ENCODE measurements at regions not wholly inside any gene's neighbourhood (a gene's known extent, or its start where the extent isn't known, plus 50 kb on each side); places are given as distances from the start of the nearest gene placed in this dataset.

GRCh38 chr2:239499726-239500573, 99.1 kb upstream of the HDAC4 start:
- DNase-seq, result no peak

GRCh38 chr2:239498981-239499634, 98.3 kb upstream of the HDAC4 start:
- DNase-seq, result no peak

- DNase-seq, result no peak
Observed at GRCh38 chr2:239498576-239498975, 97.8 kb upstream of the HDAC4 start.

GRCh38 chr2:239496700-239497099, 95.9 kb upstream of the HDAC4 start:
- DNase-seq, result no peak

- no peak for DNase-seq
Observed at GRCh38 chr2:239495791-239496233, 95.0 kb upstream of the HDAC4 start.

- no peak for DNase-seq
Observed at GRCh38 chr2:239495175-239495574, 94.4 kb upstream of the HDAC4 start.

- no peak for DNase-seq
Observed at GRCh38 chr2:239494578-239494977, 93.8 kb upstream of the HDAC4 start.

GRCh38 chr2:239489481-239489880, 88.7 kb upstream of the HDAC4 start:
- no peak for DNase-seq

GRCh38 chr2:239488125-239488524, 87.3 kb upstream of the HDAC4 start:
- no peak for DNase-seq

GRCh38 chr2:239487272-239487671, 86.5 kb upstream of the HDAC4 start:
- no peak for DNase-seq

GRCh38 chr2:239485622-239486021, 84.8 kb upstream of the HDAC4 start:
- DNase-seq, result no peak

GRCh38 chr2:239484571-239485355, 83.9 kb upstream of the HDAC4 start:
- DNase-seq, result no peak

- DNase-seq, result no peak
Observed at GRCh38 chr2:239482778-239483712, 82.2 kb upstream of the HDAC4 start.

- no peak for DNase-seq
Observed at GRCh38 chr2:239479471-239479870, 78.7 kb upstream of the HDAC4 start.

GRCh38 chr2:239477591-239477990, 76.8 kb upstream of the HDAC4 start:
- no peak for DNase-seq

- DNase-seq, result no peak
Observed at GRCh38 chr2:239476757-239477585, 76.2 kb upstream of the HDAC4 start.

- no peak for DNase-seq
Observed at GRCh38 chr2:239476029-239476756, 75.4 kb upstream of the HDAC4 start.

GRCh38 chr2:239475161-239476028, 74.6 kb upstream of the HDAC4 start:
- no peak for DNase-seq

- no peak for DNase-seq
Observed at GRCh38 chr2:239473211-239473805, 72.5 kb upstream of the HDAC4 start.
